Progenitor cell of endocrine pancreas (in vitro differentiated cells): ENCODE measurements at regions not wholly inside any gene's neighbourhood (a gene's known extent, or its start where the extent isn't known, plus 50 kb on each side); places are given as distances from the start of the nearest gene placed in this dataset.

ENCODE experiments used
- DNase-seq: peaks from one replicate; pipeline ENCODE4 v3.0.0; 2021; ENCODE audit warnings: low spot score; ENCODE audit not compliant: unreplicated experiment
- H3K27ac Mint-ChIP-seq: 2 replicates; pipeline ENCODE4 v1.8.0; 2021; ENCODE audit warnings: mild to moderate bottlenecking, moderate library complexity, mixed read lengths
- H3K27me3 Mint-ChIP-seq: 2 replicates; pipeline ENCODE4 v1.8.0; 2021; ENCODE audit warnings: mixed read lengths
- H3K36me3 Mint-ChIP-seq: 2 replicates; pipeline ENCODE4 v1.8.0; 2022; ENCODE audit warnings: mixed read lengths; ENCODE audit not compliant: insufficient read depth
- H3K4me1 Mint-ChIP-seq: 2 replicates; pipeline ENCODE4 v1.8.0; 2021; ENCODE audit warnings: low read depth, mixed read lengths
- H3K4me3 Mint-ChIP-seq: 2 replicates; pipeline ENCODE4 v1.8.0; 2021; ENCODE audit warnings: low read depth, mild to moderate bottlenecking, moderate library complexity, mixed read lengths
- H3K9me3 Mint-ChIP-seq: 2 replicates; pipeline ENCODE4 v1.8.0; 2021; ENCODE audit warnings: low read depth, mixed read lengths
- TF ChIP-seq, protein P1 (sequence below): fragments of 200-600 bp; sonication (generic); IDR thresholded peaks from one replicate; pipeline ENCODE4 v1.5.0; 2021; ENCODE audit warnings: antibody characterized with exemption, mild to moderate bottlenecking; ENCODE audit not compliant: unreplicated experiment

GRCh38 chr20:19937651-19938420, 79.3 kb upstream of the NAA20 start:
- Mint-ChIP-seq H3K27ac (peak overlapping the region; percentile 33), H3K4me1 (peaks cover 12% of the 10 kb centered on the region), H3K9me3 (no peaks in the 10 kb centered on the region), H3K27me3 (no peaks in the 10 kb centered on the region), H3K4me3 (no peak overlapping the region), H3K36me3 (peaks cover 5% of the 10 kb centered on the region)
- TF ChIP-seq, protein P1, sequence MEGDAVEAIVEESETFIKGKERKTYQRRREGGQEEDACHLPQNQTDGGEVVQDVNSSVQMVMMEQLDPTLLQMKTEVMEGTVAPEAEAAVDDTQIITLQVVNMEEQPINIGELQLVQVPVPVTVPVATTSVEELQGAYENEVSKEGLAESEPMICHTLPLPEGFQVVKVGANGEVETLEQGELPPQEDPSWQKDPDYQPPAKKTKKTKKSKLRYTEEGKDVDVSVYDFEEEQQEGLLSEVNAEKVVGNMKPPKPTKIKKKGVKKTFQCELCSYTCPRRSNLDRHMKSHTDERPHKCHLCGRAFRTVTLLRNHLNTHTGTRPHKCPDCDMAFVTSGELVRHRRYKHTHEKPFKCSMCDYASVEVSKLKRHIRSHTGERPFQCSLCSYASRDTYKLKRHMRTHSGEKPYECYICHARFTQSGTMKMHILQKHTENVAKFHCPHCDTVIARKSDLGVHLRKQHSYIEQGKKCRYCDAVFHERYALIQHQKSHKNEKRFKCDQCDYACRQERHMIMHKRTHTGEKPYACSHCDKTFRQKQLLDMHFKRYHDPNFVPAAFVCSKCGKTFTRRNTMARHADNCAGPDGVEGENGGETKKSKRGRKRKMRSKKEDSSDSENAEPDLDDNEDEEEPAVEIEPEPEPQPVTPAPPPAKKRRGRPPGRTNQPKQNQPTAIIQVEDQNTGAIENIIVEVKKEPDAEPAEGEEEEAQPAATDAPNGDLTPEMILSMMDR, result no peak
- no peak for DNase-seq

DNA sequence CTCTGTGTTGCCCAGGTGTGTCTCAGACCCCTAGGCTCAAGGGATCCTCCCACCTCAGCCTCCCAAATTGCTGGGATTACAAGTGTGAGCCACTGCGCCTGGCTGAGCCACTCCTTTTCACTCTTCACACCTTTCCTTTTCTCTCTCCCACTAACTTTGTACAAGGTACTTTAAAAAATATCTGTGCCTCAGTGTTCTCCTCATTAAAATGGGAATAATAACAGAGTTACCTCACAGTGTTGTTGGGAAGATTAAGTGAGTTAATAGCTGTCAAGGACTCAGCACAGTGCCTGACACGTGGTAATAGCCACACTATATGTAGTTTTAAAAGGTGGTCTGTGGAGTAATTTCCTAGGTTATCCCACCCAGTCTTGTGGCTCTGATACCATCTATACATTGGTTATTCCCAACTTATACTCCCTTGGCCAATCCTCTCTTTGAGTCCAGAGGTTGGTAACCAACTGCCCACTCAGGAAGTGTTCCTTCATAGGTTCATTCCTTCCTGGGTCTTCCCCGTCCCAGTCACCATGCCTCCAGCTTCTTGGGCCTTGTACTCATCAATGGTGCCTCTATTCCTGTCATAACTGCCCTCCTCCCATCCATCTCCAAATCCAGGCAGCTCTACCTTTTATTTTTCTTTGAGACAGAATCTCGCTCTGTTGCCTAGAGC, 78.6 kb upstream of the NAA20 start:
- Mint-ChIP-seq H3K27ac (no peak overlapping the region), H3K36me3 (peaks cover 5% of the 10 kb centered on the region), H3K4me3 (no peak overlapping the region), H3K27me3 (no peaks in the 10 kb centered on the region), H3K9me3 (no peaks in the 10 kb centered on the region), H3K4me1 (peaks cover 12% of the 10 kb centered on the region)
- TF ChIP-seq, protein P1, result no peak
- DNase-seq, result no peak

DNA sequence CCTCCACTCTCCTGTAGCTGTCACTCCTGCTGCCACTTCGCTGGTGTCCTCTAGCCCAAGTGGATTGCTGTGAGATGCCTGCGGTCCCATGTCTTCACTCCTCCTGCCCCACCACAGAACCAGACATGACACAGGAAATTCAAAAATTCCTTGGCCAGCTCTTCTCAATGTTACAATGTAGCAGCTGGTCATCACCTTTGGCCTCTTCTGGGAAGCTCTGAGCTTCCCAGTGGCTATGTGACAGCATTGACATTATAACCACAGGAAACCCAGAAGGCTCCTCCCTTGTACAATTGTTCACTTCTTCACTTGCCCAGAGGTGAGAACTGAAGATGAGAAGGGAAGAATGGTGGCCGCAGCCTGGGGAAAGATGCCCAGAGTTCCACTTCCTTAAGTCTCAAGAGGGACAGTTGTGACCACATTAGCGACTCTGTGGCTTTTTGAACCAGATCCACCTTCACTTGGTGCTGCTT, 76.1 kb upstream of the NAA20 start:
- Mint-ChIP-seq H3K9me3 (no peaks in the 10 kb centered on the region), H3K36me3 (peaks cover 5% of the 10 kb centered on the region), H3K4me3 (no peak overlapping the region), H3K27me3 (no peaks in the 10 kb centered on the region), H3K27ac (no peak overlapping the region), H3K4me1 (peaks cover 7% of the 10 kb centered on the region)
- TF ChIP-seq, protein P1, result no peak
- DNase-seq, result no peak

DNA sequence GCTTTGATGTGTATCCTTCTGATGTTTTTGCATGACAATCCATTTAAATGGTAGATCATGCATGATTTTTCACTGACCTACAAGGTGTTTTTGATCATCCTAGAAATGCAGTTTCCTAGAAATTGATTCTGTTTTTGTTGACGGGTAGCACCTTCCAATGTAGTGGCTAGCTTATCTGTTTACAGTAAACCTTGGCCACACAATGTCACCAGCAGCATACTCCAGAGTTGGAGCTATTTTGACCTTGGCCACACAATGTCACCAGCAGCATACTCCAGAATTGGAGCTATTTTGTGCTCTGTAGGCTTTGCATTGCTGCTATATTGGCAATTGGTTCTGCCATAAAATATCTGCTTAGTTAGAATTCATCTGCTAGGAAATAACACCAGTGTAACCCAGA, 74.6 kb upstream of the NAA20 start:
- no peak for DNase-seq
- H3K27me3 Mint-ChIP-seq, result no peaks in the 10 kb centered on the region
- TF ChIP-seq, protein P1, result no peak
- no peaks in the 10 kb centered on the region for H3K9me3 Mint-ChIP-seq
- no peak overlapping the region for H3K27ac Mint-ChIP-seq
- H3K36me3 Mint-ChIP-seq, result peaks cover 7% of the 10 kb centered on the region
- no peak overlapping the region for H3K4me3 Mint-ChIP-seq
- peaks cover 7% of the 10 kb centered on the region for H3K4me1 Mint-ChIP-seq

- H3K9me3 Mint-ChIP-seq, result no peaks in the 10 kb centered on the region
- H3K27me3 Mint-ChIP-seq, result no peaks in the 10 kb centered on the region
- H3K4me3 Mint-ChIP-seq, result no peak overlapping the region
- DNase-seq, result no peak
- H3K36me3 Mint-ChIP-seq, result peaks cover 9% of the 10 kb centered on the region
- H3K27ac Mint-ChIP-seq, result no peak overlapping the region
- peaks cover 10% of the 10 kb centered on the region for H3K4me1 Mint-ChIP-seq
- TF ChIP-seq, protein P1, result no peak
Observed at GRCh38 chr20:19943061-19943521, 74.1 kb upstream of the NAA20 start.
